ENCODE measurements at regions not wholly inside any gene's neighbourhood (a gene's known extent, or its start where the extent isn't known, plus 50 kb on each side); places are given as distances from the start of the nearest gene placed in this dataset.
A peak's percentile ranks its signal among the peaks of the same experiment; 100 is the strongest.

- TF ChIP-seq CTCF (IDR thresholded peaks at IDR 0.05; ENCODE audit: low read depth, low read length, poor library complexity, severe bottlenecking) = peak; percentile 21
- no peak for TF ChIP-seq EZH2phosphoT487 (IDR thresholded peaks at IDR 0.05; ENCODE audit: borderline replicate concordance, low read length)
Measured at GRCh38 chr9:13688990-13689600, 409.6 kb upstream of the MPDZ start.

All from DOHH2 (cell line).